A673 (cell line): ENCODE measurements at regions not wholly inside any gene's neighbourhood (a gene's known extent, or its start where the extent isn't known, plus 50 kb on each side); places are given as distances from the start of the nearest gene placed in this dataset.

Experiments
- BruUV-seq: library from RNA; stranded (reverse); fragments of 400-500 nt; replicated peaks from 2 replicates; lab custom pipeline; 2021; lab: Mats Ljungman, UMichigan
- CTCF ChIA-PET: fragments of 300-600 bp; sonication (Branson Sonifier 250); formaldehyde crosslinking; loops from one replicate; lab custom pipeline; 2022; ENCODE audit warnings: antibody characterized with exemption; lab: Charles Lee
- POLR2A ChIA-PET: fragments of 300-600 bp; sonication (Branson Sonifier 250); formaldehyde crosslinking; loops from one replicate; lab custom pipeline; 2022; ENCODE audit warnings: antibody characterized with exemption; ENCODE audit not compliant: low non-redundant PET; lab: Charles Lee
- DNase-seq: peaks from one replicate; pipeline ENCODE4 v3.0.0-alpha.2; 2015; ENCODE audit warnings: low spot score
- H3K27ac ChIP-seq: fragments of 200-600 bp; sonication (generic); 2 replicates; pipeline ENCODE4 v1.5.1; 2016; ENCODE audit warnings: mixed run types, low read depth, mild to moderate bottlenecking, mixed read lengths, antibody characterized with exemption, low read length; ENCODE audit not compliant: poor library complexity, severe bottlenecking
- H3K27me3 ChIP-seq: fragments of 200-600 bp; sonication (generic); replicated peaks from 2 replicates; pipeline ENCODE4 v1.6.1; 2017; ENCODE audit warnings: mixed run types, low read depth, mild to moderate bottlenecking, mixed read lengths, antibody characterized with exemption, low read length; ENCODE audit not compliant: insufficient read depth, poor library complexity
- H3K36me3 ChIP-seq: fragments of 200-600 bp; sonication (generic); 2 replicates; pipeline ENCODE4 v1.6.1; 2016; ENCODE audit warnings: mixed run types, mild to moderate bottlenecking, mixed read lengths, antibody characterized with exemption, low read length; ENCODE audit not compliant: insufficient read depth, poor library complexity, severe bottlenecking
- H3K4me1 ChIP-seq: fragments of 200-600 bp; sonication (generic); 2 replicates; pipeline ENCODE4 v1.6.1; 2017; ENCODE audit warnings: mixed run types, mild to moderate bottlenecking, mixed read lengths, antibody characterized with exemption, low read length; ENCODE audit not compliant: insufficient read depth, poor library complexity, severe bottlenecking
- H3K4me3 ChIP-seq: fragments of 200-600 bp; sonication (generic); 2 replicates; pipeline ENCODE4 v1.5.1; 2016; ENCODE audit warnings: low read depth, mixed run types, mild to moderate bottlenecking, mixed read lengths, low read length; ENCODE audit not compliant: poor library complexity, severe bottlenecking
- H3K9me3 ChIP-seq: fragments of 200-600 bp; sonication (generic); 2 replicates; pipeline ENCODE4 v1.6.1; 2016; ENCODE audit warnings: mixed run types, low read depth, mild to moderate bottlenecking, mixed read lengths, antibody characterized with exemption, low read length; ENCODE audit not compliant: poor library complexity, severe bottlenecking
- EZH2 ChIP-seq: fragments of 200-600 bp; sonication (generic); IDR thresholded peaks from 2 replicates; pipeline ENCODE4 v1.6.1; 2017; ENCODE audit warnings: borderline replicate concordance, low read depth, mild to moderate bottlenecking, mixed read lengths, antibody characterized with exemption, low read length; ENCODE audit not compliant: poor library complexity, severe bottlenecking
- intact Hi-C: fragments of 100-400 bp; cut with micrococcal nuclease; formaldehyde crosslinking; loops from one replicate; pipeline ENCODE4 v1.10.0; 2022; ENCODE audit not compliant: unreplicated experiment
- TF ChIP-seq, protein P1 (sequence below): fragments of 300-800, 200-600 bp; sonication (generic); conservative IDR thresholded peaks from 2 replicates; pipeline ENCODE4 v1.5.1; 2017; ENCODE audit warnings: low read depth, mild to moderate bottlenecking, antibody characterized with exemption, low read length, moderate library complexity, mixed read lengths

DNA sequence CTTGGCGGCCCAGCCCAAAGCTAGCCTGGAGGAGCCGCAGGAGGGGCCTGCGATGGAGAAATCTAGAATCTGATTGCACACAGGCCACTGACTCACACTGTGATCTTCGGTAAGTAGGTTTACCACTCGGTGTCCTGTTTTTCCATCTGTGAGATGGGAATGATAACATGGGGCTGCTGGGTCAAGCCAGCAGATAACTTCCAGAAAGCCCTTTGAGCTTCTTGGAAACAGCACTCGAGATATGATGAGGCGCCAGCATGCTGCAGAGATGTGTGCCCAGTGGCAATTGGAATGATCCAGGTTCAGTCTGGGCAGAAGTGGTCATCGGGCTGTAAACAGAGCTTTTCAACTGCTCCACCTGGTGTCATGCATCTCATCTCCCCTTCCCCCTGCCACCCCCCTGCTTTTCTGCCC, 771.3 kb upstream of the TBX3 start:
- Histone ChIP-seq H3K4me3 (no peak overlapping the region), H3K27ac (no peak overlapping the region), H3K27me3 (peaks cover 11% of the 10 kb centered on the region), H3K9me3 (no peaks in the 10 kb centered on the region), H3K4me1 (no peaks in the 10 kb centered on the region), H3K36me3 (no peaks in the 10 kb centered on the region)
- CTCF ChIA-PET, result interaction anchor here (0.5 kb wide), 1 partner anchor 12 kb away, joined by 5 read pairs; no protein-coding TSS in a partner anchor
- POLR2A ChIA-PET, result no interaction called here
- DNase-seq, result no peak
- TF ChIP-seq, protein P1, sequence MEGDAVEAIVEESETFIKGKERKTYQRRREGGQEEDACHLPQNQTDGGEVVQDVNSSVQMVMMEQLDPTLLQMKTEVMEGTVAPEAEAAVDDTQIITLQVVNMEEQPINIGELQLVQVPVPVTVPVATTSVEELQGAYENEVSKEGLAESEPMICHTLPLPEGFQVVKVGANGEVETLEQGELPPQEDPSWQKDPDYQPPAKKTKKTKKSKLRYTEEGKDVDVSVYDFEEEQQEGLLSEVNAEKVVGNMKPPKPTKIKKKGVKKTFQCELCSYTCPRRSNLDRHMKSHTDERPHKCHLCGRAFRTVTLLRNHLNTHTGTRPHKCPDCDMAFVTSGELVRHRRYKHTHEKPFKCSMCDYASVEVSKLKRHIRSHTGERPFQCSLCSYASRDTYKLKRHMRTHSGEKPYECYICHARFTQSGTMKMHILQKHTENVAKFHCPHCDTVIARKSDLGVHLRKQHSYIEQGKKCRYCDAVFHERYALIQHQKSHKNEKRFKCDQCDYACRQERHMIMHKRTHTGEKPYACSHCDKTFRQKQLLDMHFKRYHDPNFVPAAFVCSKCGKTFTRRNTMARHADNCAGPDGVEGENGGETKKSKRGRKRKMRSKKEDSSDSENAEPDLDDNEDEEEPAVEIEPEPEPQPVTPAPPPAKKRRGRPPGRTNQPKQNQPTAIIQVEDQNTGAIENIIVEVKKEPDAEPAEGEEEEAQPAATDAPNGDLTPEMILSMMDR, result no peak
- no peak for TF ChIP-seq EZH2
- no TSS peak for BruUV-seq
- intact Hi-C loops, result no loop called here

DNA sequence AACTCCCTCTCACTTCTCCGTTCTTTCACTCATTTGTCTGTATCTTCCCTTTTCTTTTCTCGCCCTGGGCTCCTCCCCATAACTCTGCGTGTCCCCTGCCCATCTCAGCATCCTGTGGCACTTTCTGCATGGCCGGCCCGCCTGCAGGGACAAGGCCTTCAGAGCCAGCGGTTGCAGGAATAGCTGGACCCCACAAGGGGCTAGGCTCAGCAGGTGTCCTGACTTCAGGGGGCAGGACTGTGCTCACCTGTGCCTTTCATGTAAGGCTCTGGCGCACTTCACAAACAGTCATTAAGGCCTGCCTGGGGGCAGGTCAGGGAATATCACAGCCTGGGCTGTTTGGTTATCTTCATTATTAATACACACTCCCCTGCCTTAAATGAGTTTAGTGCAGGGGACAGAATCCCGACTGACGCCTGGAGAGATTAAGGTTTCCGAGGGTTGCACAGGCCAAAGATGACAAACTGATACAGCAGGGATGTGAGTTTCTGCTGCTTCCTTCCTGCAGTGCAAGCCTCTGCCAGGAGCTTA, 768.8 kb upstream of the TBX3 start:
- no peak overlapping the region for H3K27ac ChIP-seq

GRCh38 chr12:115451780-115452736, 768.1 kb upstream of the TBX3 start:
- POLR2A ChIA-PET, result no interaction called here
- H3K4me3 ChIP-seq, result no peak overlapping the region
- intact Hi-C loops, result no loop called here

More for the DNA sequence above, 768.8 kb upstream of the TBX3 start:
- Histone ChIP-seq H3K36me3 (no peaks in the 10 kb centered on the region), H3K4me1 (no peaks in the 10 kb centered on the region), H3K4me3 (no peak overlapping the region), H3K27me3 (peaks cover 11% of the 10 kb centered on the region), H3K9me3 (no peaks in the 10 kb centered on the region)
- CTCF ChIA-PET, result no interaction called here
- POLR2A ChIA-PET, result no interaction called here
- no TSS peak for BruUV-seq
- TF ChIP-seq, protein P1, result no peak
- no peak for TF ChIP-seq EZH2
- no peak for DNase-seq
- intact Hi-C loops, result no loop called here

More at GRCh38 chr12:115451780-115452736, 768.1 kb upstream of the TBX3 start:
- BruUV-seq, result no TSS peak
- CTCF ChIA-PET, result no interaction called here
- peaks cover 11% of the 10 kb centered on the region for H3K27me3 ChIP-seq
- H3K27ac ChIP-seq, result no peak overlapping the region
- DNase-seq, result peak; percentile 4
- H3K36me3 ChIP-seq, result no peaks in the 10 kb centered on the region
- H3K4me1 ChIP-seq, result no peaks in the 10 kb centered on the region
- TF ChIP-seq, protein P1, result no peak
- no peak for TF ChIP-seq EZH2
- H3K9me3 ChIP-seq, result no peaks in the 10 kb centered on the region
